ENCODE measurements at regions not wholly inside any gene's neighbourhood (a gene's known extent, or its start where the extent isn't known, plus 50 kb on each side); places are given as distances from the start of the nearest gene placed in this dataset.

- no peak overlapping the region for H3K4me3 Mint-ChIP-seq (ENCODE audit: unreplicated experiment)
- no peaks in the 10 kb centered on the region for H3K4me1 Mint-ChIP-seq (ENCODE audit: insufficient read depth, unreplicated experiment)
- no TSS peak for BruUV-seq (replicated peaks)
- no peak overlapping the region for H3K27ac Mint-ChIP-seq (ENCODE audit: low read depth, unreplicated experiment)
- TF ChIP-seq CTCF (IDR thresholded peaks at IDR 0.05; ENCODE audit: unreplicated experiment), result no peak
- ChIA-PET CTCF (interaction anchor here (0.6 to 0.7 kb wide), 3 partner anchors 9 to 1124 kb away, joined by 3 read pairs; no protein-coding TSS in a partner anchor), POLR2A (no interaction called here)
- intact Hi-C loops (cut with micrococcal nuclease), result no loop called here
- no peaks in the 10 kb centered on the region for H3K27me3 Mint-ChIP-seq (ENCODE audit: insufficient read depth, unreplicated experiment)
- H3K36me3 Mint-ChIP-seq (ENCODE audit: insufficient read depth, unreplicated experiment), result no peaks in the 10 kb centered on the region
- DNase-seq (ENCODE audit: unreplicated experiment), result no peak
- H3K9me3 Mint-ChIP-seq (ENCODE audit: unreplicated experiment), result peaks cover 7% of the 10 kb centered on the region
These were observed 204.2 kb upstream of the LRRN1 start for GRCh38 chr3:3594986-3595385.

- ChIA-PET POLR2A (no interaction called here), CTCF (interaction anchor here (0.5 kb wide), 1 partner anchor 97 kb away, joined by 3 read pairs; no protein-coding TSS in a partner anchor)
- no peak for TF ChIP-seq CTCF (IDR thresholded peaks at IDR 0.05; ENCODE audit: unreplicated experiment)
- no peak overlapping the region for H3K4me3 Mint-ChIP-seq (ENCODE audit: unreplicated experiment)
- no peaks in the 10 kb centered on the region for H3K27me3 Mint-ChIP-seq (ENCODE audit: insufficient read depth, unreplicated experiment)
- H3K36me3 Mint-ChIP-seq (ENCODE audit: insufficient read depth, unreplicated experiment), result no peaks in the 10 kb centered on the region
- DNase-seq (ENCODE audit: unreplicated experiment), result no peak
- H3K9me3 Mint-ChIP-seq (ENCODE audit: unreplicated experiment), result peaks cover 7% of the 10 kb centered on the region
- intact Hi-C loops (cut with micrococcal nuclease), result no loop called here
- BruUV-seq (replicated peaks), result no TSS peak
- H3K27ac Mint-ChIP-seq (ENCODE audit: low read depth, unreplicated experiment), result no peak overlapping the region
- no peaks in the 10 kb centered on the region for H3K4me1 Mint-ChIP-seq (ENCODE audit: insufficient read depth, unreplicated experiment)
These were observed 209.5 kb upstream of the LRRN1 start for GRCh38 chr3:3589715-3590130.

DNA sequence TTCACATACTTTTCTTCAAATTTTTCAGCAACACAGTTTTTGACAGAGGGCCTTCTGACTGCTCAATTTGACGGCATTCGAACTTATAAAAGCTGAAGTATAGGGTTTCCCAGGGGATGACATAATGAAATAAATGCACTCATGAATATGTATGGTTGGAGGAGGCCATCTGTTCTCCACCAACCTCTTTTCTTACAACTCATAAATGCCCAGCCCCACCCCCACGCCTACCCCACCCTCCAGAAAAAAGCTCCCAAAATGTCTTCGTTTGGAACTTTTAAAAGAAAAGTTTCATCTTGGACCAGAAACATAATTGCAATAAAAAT, 211.6 kb upstream of the LRRN1 start:
- Mint-ChIP-seq H3K27ac (ENCODE audit: low read depth, unreplicated experiment) (no peak overlapping the region), H3K4me1 (ENCODE audit: insufficient read depth, unreplicated experiment) (no peaks in the 10 kb centered on the region), H3K4me3 (ENCODE audit: unreplicated experiment) (no peak overlapping the region), H3K27me3 (ENCODE audit: insufficient read depth, unreplicated experiment) (no peaks in the 10 kb centered on the region), H3K36me3 (ENCODE audit: insufficient read depth, unreplicated experiment) (no peaks in the 10 kb centered on the region), H3K9me3 (ENCODE audit: unreplicated experiment) (peaks cover 7% of the 10 kb centered on the region)
- TF ChIP-seq CTCF (IDR thresholded peaks at IDR 0.05; ENCODE audit: unreplicated experiment), result no peak
- BruUV-seq (replicated peaks), result no TSS peak
- intact Hi-C loops (cut with micrococcal nuclease), result no loop called here
- POLR2A ChIA-PET, result no interaction called here
- CTCF ChIA-PET, result no interaction called here
- DNase-seq (ENCODE audit: unreplicated experiment), result no peak

DNA sequence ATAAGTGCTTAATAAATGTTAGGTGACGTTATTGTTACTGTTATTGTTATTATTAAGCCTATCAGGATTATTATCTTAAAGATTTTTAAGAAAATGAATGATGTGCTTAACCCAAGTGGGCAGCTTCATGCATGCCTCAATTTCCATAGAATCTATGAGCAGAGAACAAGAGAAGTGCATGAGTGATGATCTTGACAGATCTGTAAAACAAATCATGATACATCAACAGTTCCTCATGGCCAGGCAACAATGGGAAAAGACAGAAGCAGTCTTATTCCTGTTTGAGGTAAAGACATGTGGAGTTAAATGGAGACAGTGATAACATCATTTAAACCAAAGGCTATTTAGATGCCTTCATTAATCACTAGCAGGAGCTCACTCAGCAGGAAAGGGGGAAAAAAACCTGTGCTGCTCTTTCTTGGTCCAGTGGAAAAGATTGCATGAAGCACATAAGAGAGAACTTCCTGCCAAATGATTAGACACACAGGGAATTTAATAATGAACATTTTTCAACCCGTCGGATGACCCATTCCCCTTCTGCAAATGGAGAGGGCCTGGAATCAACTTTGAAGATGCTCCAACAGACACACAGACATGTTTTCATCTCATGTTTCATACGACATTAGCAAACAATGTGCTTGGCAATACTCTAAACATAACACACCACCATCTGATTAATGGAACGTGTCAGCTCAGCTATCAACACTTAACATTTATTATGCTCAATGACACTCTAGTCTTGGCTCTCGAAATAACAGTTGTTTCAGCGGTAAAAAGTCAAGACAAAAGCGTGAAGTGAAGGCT, 212.2 kb upstream of the LRRN1 start:
- Mint-ChIP-seq H3K9me3 (ENCODE audit: unreplicated experiment) (peaks cover 6% of the 10 kb centered on the region), H3K27me3 (ENCODE audit: insufficient read depth, unreplicated experiment) (no peaks in the 10 kb centered on the region), H3K4me3 (ENCODE audit: unreplicated experiment) (no peak overlapping the region), H3K36me3 (ENCODE audit: insufficient read depth, unreplicated experiment) (no peaks in the 10 kb centered on the region), H3K27ac (ENCODE audit: low read depth, unreplicated experiment) (no peak overlapping the region), H3K4me1 (ENCODE audit: insufficient read depth, unreplicated experiment) (no peaks in the 10 kb centered on the region)
- CTCF ChIA-PET, result interaction anchor here (0.8 to 1.0 kb wide), 2 partner anchors 10 to 664 kb away, joined by 3 to 4 read pairs; no protein-coding TSS in a partner anchor
- no peak for TF ChIP-seq CTCF (IDR thresholded peaks at IDR 0.05; ENCODE audit: unreplicated experiment)
- no TSS peak for BruUV-seq (replicated peaks)
- intact Hi-C loops (cut with micrococcal nuclease), result no loop called here
- POLR2A ChIA-PET, result no interaction called here
- no peak for DNase-seq (ENCODE audit: unreplicated experiment)
